ENCODE measurements at regions not wholly inside any gene's neighbourhood (a gene's known extent, or its start where the extent isn't known, plus 50 kb on each side); places are given as distances from the start of the nearest gene placed in this dataset.

DNA sequence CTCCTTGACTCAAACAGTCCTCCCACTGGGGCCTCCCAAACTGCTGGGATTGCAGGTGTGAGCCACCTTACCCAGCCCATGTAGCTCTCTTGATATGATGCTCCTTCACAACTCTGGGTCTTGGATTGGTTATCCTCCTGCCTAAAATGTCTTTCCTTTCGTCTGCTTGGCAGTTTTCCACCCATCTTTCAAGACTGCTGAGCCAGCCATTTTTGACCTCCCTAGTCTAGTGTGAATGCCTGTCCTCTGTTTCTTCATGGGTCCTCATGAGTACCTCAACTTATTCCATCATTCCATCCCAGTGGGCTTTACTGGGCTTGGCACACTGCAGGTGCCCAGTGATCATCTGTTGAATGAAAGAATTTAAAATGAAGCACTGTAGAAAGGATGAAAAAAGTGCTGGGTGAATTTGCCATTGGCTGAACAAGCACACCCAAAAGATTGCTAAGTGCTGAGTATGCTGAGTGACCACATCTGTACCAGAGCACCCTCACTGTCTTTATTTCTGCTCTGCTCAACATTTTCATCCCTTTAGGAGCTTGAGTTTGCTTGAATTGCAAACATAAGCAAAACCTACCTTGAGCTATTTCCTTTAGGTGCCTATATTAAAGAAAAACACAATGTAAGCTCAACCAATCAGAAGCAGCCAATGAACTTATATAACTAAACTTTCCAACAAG, 84.8 kb upstream of the FAM169A start:
- H3K27ac Mint-ChIP-seq, result no peak overlapping the region
- CTCF ChIA-PET, result no interaction called here
- ATAC-seq (no peak), DNase-seq (ENCODE audit: low spot score) (no peak)
- no peaks in the 10 kb centered on the region for H3K27me3 Mint-ChIP-seq (ENCODE audit: low read depth)
- TF ChIP-seq ATF6 (CRISPR knock-in tag; IDR thresholded peaks at IDR 0.05) (no peak), FOXK1 (CRISPR knock-in tag; IDR thresholded peaks at IDR 0.05) (no peak), CREM (CRISPR knock-in tag; IDR thresholded peaks at IDR 0.05) (no peak), ZNF281 (CRISPR knock-in tag; IDR thresholded peaks at IDR 0.05) (no peak)
- TF ChIP-seq, protein P1, sequence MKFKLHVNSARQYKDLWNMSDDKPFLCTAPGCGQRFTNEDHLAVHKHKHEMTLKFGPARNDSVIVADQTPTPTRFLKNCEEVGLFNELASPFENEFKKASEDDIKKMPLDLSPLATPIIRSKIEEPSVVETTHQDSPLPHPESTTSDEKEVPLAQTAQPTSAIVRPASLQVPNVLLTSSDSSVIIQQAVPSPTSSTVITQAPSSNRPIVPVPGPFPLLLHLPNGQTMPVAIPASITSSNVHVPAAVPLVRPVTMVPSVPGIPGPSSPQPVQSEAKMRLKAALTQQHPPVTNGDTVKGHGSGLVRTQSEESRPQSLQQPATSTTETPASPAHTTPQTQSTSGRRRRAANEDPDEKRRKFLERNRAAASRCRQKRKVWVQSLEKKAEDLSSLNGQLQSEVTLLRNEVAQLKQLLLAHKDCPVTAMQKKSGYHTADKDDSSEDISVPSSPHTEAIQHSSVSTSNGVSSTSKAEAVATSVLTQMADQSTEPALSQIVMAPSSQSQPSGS (CRISPR knock-in tag; IDR thresholded peaks at IDR 0.05; ENCODE audit: borderline replicate concordance, low read depth), result no peak
- POLR2A ChIA-PET, result no interaction called here
- peaks cover 23% of the 10 kb centered on the region for H3K9me3 Mint-ChIP-seq
- peaks cover 2% of the 10 kb centered on the region for H3K36me3 Mint-ChIP-seq
- H3K4me1 Mint-ChIP-seq, result peaks cover 11% of the 10 kb centered on the region
- H3K4me3 Mint-ChIP-seq, result no peak overlapping the region

DNA sequence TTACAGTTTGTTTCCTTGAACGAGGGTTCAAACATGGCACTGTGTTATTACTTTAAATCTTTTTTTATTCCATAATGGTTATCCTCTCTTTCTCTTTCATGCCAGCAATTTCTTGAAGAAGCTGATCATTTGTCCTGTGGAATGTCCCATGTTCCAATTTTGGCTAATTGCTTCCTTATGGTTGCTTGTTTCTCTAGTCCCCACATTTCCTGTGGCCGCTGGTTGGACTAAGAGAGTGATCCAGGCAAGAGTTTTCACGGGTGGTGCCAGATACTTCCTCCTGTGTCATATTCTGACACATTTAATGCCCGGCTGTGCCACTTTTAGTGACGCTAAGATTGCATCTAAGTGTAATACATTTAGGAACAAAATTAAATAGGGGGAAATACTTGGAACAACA, 83.8 kb upstream of the FAM169A start:
- no peak for ATAC-seq
- TF ChIP-seq ZNF512 (CRISPR knock-in tag; IDR thresholded peaks at IDR 0.05; ENCODE audit: borderline replicate concordance), result no peak
- no peak for TF ChIP-seq SMAD3 (CRISPR knock-in tag; IDR thresholded peaks at IDR 0.05; ENCODE audit: borderline replicate concordance)
- TF ChIP-seq, protein P2, sequence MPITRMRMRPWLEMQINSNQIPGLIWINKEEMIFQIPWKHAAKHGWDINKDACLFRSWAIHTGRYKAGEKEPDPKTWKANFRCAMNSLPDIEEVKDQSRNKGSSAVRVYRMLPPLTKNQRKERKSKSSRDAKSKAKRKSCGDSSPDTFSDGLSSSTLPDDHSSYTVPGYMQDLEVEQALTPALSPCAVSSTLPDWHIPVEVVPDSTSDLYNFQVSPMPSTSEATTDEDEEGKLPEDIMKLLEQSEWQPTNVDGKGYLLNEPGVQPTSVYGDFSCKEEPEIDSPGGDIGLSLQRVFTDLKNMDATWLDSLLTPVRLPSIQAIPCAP (CRISPR knock-in tag; IDR thresholded peaks at IDR 0.05), result no peak
- TF ChIP-seq JAZF1 (CRISPR knock-in tag; IDR thresholded peaks at IDR 0.05), result no peak
- no peak for TF ChIP-seq TEAD4 (CRISPR knock-in tag; IDR thresholded peaks at IDR 0.05)
- TF ChIP-seq FOXJ3 (CRISPR knock-in tag; IDR thresholded peaks at IDR 0.05; ENCODE audit: borderline replicate concordance), result no peak
- peaks cover 11% of the 10 kb centered on the region for H3K4me1 Mint-ChIP-seq
- H3K9me3 Mint-ChIP-seq, result peaks cover 13% of the 10 kb centered on the region
- no peaks in the 10 kb centered on the region for H3K27me3 Mint-ChIP-seq (ENCODE audit: low read depth)
- DNase-seq (ENCODE audit: low spot score), result no peak
- H3K4me3 Mint-ChIP-seq, result no peak overlapping the region
- H3K36me3 Mint-ChIP-seq, result no peaks in the 10 kb centered on the region; the same call in none of the 2 replicates
- CTCF ChIA-PET, result no interaction called here
- no peak overlapping the region for H3K27ac Mint-ChIP-seq
- POLR2A ChIA-PET, result no interaction called here

- H3K4me1 Mint-ChIP-seq, result peaks cover 11% of the 10 kb centered on the region
- no peak for DNase-seq (ENCODE audit: low spot score)
- POLR2A ChIA-PET, result no interaction called here
Measured at GRCh38 chr5:74948031-74948546, 81.9 kb upstream of the FAM169A start.

More at GRCh38 chr5:74948031-74948546, 81.9 kb upstream of the FAM169A start:
- no peak for TF ChIP-seq CBFB (CRISPR knock-in tag; IDR thresholded peaks at IDR 0.05; ENCODE audit: low read depth)
- TF ChIP-seq, protein P3, sequence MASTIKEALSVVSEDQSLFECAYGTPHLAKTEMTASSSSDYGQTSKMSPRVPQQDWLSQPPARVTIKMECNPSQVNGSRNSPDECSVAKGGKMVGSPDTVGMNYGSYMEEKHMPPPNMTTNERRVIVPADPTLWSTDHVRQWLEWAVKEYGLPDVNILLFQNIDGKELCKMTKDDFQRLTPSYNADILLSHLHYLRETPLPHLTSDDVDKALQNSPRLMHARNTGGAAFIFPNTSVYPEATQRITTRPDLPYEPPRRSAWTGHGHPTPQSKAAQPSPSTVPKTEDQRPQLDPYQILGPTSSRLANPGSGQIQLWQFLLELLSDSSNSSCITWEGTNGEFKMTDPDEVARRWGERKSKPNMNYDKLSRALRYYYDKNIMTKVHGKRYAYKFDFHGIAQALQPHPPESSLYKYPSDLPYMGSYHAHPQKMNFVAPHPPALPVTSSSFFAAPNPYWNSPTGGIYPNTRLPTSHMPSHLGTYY (CRISPR knock-in tag; IDR thresholded peaks at IDR 0.05), result no peak
- TF ChIP-seq SP1 (CRISPR knock-in tag; conservative IDR thresholded peaks at IDR 0.05), result no peak
- no peak for TF ChIP-seq GTF2I (CRISPR knock-in tag; conservative IDR thresholded peaks at IDR 0.05)
- no peak for TF ChIP-seq JAZF1 (CRISPR knock-in tag; IDR thresholded peaks at IDR 0.05)
- no peak for TF ChIP-seq NR1H2 (CRISPR knock-in tag; IDR thresholded peaks at IDR 0.05)
- TF ChIP-seq NFE2L1 (CRISPR knock-in tag; IDR thresholded peaks at IDR 0.05), result no peak
- TF ChIP-seq ATF6 (CRISPR knock-in tag; IDR thresholded peaks at IDR 0.05), result no peak
- no peak for TF ChIP-seq SMAD4 (CRISPR knock-in tag; IDR thresholded peaks at IDR 0.05)
- Mint-ChIP-seq H3K27me3 (ENCODE audit: low read depth) (no peaks in the 10 kb centered on the region), H3K9me3 (peaks cover 5% of the 10 kb centered on the region; the same call in 1 of the 2 replicates), H3K27ac (no peak overlapping the region), H3K4me3 (no peak overlapping the region), H3K36me3 (no peaks in the 10 kb centered on the region; the same call in 1 of the 2 replicates)
- peak; percentile 78 for ATAC-seq
- CTCF ChIA-PET, result no interaction called here
